ENCODE measurements at regions not wholly inside any gene's neighbourhood (a gene's known extent, or its start where the extent isn't known, plus 50 kb on each side); places are given as distances from the start of the nearest gene placed in this dataset.

GRCh38 chr1:163443863-163444262 lies 122.1 kb downstream of the NUF2 start:
- TF ChIP-seq CTCF (IDR thresholded peaks at IDR 0.05 in 2 of 3, conservative IDR thresholded peaks at IDR 0.05 in 1 of 3; ENCODE audit: insufficient read depth in 2 of 3, low read depth in 1 of 3, low read length in 3 of 3) = no peak
- TF ChIP-seq TARDBP (IDR thresholded peaks at IDR 0.05) = no peak
- TF ChIP-seq KLF6 (CRISPR knock-in tag; IDR thresholded peaks at IDR 0.05; ENCODE audit: borderline replicate concordance) = no peak
- no peak for TF ChIP-seq ZNF311 (CRISPR knock-in tag; IDR thresholded peaks at IDR 0.05)
- no peak for TF ChIP-seq ZNF707 (CRISPR knock-in tag; conservative IDR thresholded peaks at IDR 0.05)
- TF ChIP-seq EZH2 (IDR thresholded peaks at IDR 0.05; ENCODE audit: borderline replicate concordance, low read depth, low read length) = no peak
- TF ChIP-seq SIN3B (IDR thresholded peaks at IDR 0.05; ENCODE audit: low read depth) = no peak

Measured in K562 (cell line).